B cell (primary cell): ENCODE measurements at regions not wholly inside any gene's neighbourhood (a gene's known extent, or its start where the extent isn't known, plus 50 kb on each side); places are given as distances from the start of the nearest gene placed in this dataset.

Source experiments
- ATAC-seq: fragments of 200-7000 bp; cut with Tn5 transposase; one replicate; pipeline ENCODE4 v1.10.0; 2021; ENCODE audit warnings: low read depth, mild to moderate bottlenecking, moderate number of reproducible peaks, moderate library complexity
- CTCF ChIA-PET: fragments of 350-600 bp; sonication (Branson Sonifier 250); formaldehyde crosslinking; loops from one replicate; lab custom pipeline; 2021; ENCODE audit warnings: antibody characterized with exemption, inconsistent platforms; lab: Charles Lee
- POLR2A ChIA-PET: fragments of 350-600 bp; sonication (Branson Sonifier 250); formaldehyde crosslinking; loops from one replicate; lab custom pipeline; 2021; ENCODE audit warnings: antibody characterized with exemption; lab: Charles Lee
- DNase-seq: peaks from one replicate; pipeline ENCODE4 v3.0.0; 2013
- H2AFZ ChIP-seq: 2 replicates; pipeline ENCODE4 v1.6.1; 2012; ENCODE audit warnings: mild to moderate bottlenecking, low read depth, low read length; ENCODE audit not compliant: insufficient read depth, poor library complexity, severe bottlenecking
- H3K27ac ChIP-seq, 2 donors: 1 replicate in 1 of 2; 2 replicates in 1 of 2; pipeline ENCODE4 v1.5.1; 2012 to 2013; ENCODE audit warnings: low read length in 2 of 2, mild to moderate bottlenecking in 2 of 2, moderate library complexity in 1 of 2
- H3K27me3 ChIP-seq, 4 experiments: fragments of 200-600 bp in 1 of 4; sonication (generic) in 1 of 4; replicated peaks in 1 of 4; 1 replicate in 2 of 4; 2 replicates in 2 of 4; pipeline versions ENCODE4 v1.6.1 to v1.7.0; 2013 to 2016; ENCODE audit warnings: low read length in 3 of 4, mild to moderate bottlenecking in 2 of 4, mixed read lengths in 1 of 4, moderate library complexity in 1 of 4; ENCODE audit not compliant: insufficient read depth in 4 of 4, control insufficient read depth in 3 of 4; ENCODE audit errors: control extremely low read depth in 1 of 4
- H3K36me3 ChIP-seq, 2 experiments: replicated peaks in 1 of 2; 1 replicate in 1 of 2; 2 replicates in 1 of 2; pipeline versions ENCODE4 v1.6.1 to v1.7.1; 2013; ENCODE audit warnings: low read length in 1 of 2; ENCODE audit not compliant: insufficient read depth in 2 of 2, control insufficient read depth in 1 of 2; ENCODE audit errors: control extremely low read depth in 1 of 2, extremely low read depth in 1 of 2
- H3K4me1 ChIP-seq, 2 donors: fragments of 200-600 bp in 1 of 2; sonication (generic) in 1 of 2; 1 replicate in 1 of 2; 2 replicates in 1 of 2; pipeline versions ENCODE4 v1.5.1 to v1.6.1; 2013 to 2017; ENCODE audit warnings: low read length in 2 of 2; ENCODE audit not compliant: control insufficient read depth in 2 of 2, insufficient read depth in 2 of 2
- H3K4me2 ChIP-seq: replicated peaks from 2 replicates; pipeline ENCODE3; 2012; ENCODE audit warnings: mild to moderate bottlenecking, low read depth, low read length; ENCODE audit not compliant: poor library complexity, severe bottlenecking
- H3K4me3 ChIP-seq, 5 experiments: fragments of 200-600 bp in 1 of 5; sonication (generic) in 1 of 5; 1 replicate in 3 of 5; 2 replicates in 2 of 5; pipeline versions ENCODE4 v1.5.1 to v1.7.0; 2011 to 2016; ENCODE audit warnings: low read length in 4 of 5, mild to moderate bottlenecking in 4 of 5, low read depth in 2 of 5, control low read depth in 1 of 5, moderate library complexity in 1 of 5; ENCODE audit not compliant: insufficient read depth in 1 of 5; ENCODE audit errors: control extremely low read depth in 1 of 5, extremely low read depth in 1 of 5
- H3K79me2 ChIP-seq: fragments of 200-600 bp; sonication (generic); one replicate; pipeline ENCODE4 v1.6.0; 2016; ENCODE audit warnings: low read length; ENCODE audit not compliant: control insufficient read depth, insufficient read depth
- H3K9ac ChIP-seq: fragments of 200-600 bp; sonication (generic); 2 replicates; pipeline ENCODE4 v1.6.1; 2017; ENCODE audit warnings: mild to moderate bottlenecking, low read length, moderate library complexity
- H3K9me3 ChIP-seq, 3 donors: one replicate each; pipeline versions ENCODE4 v1.6.1 to v1.7.1; 2013; ENCODE audit warnings: low read length in 2 of 3; ENCODE audit not compliant: control insufficient read depth in 2 of 3, insufficient read depth in 1 of 3; ENCODE audit errors: control extremely low read depth in 1 of 3
- H4K20me1 ChIP-seq: 2 replicates; pipeline ENCODE4 v1.6.0; 2012; ENCODE audit warnings: mild to moderate bottlenecking, low read length; ENCODE audit not compliant: insufficient read depth, control insufficient read depth, poor library complexity, severe bottlenecking
- H3K27ac Mint-ChIP-seq: one replicate; pipeline ENCODE4 v1.8.0; 2021; ENCODE audit warnings: mixed read lengths
- H3K27me3 Mint-ChIP-seq: one replicate; pipeline ENCODE4 v1.8.0; 2021; ENCODE audit warnings: mixed read lengths
- H3K4me1 Mint-ChIP-seq: one replicate; pipeline ENCODE4 v1.8.0; 2021; ENCODE audit warnings: mixed read lengths
- H3K4me3 Mint-ChIP-seq: one replicate; pipeline ENCODE4 v1.8.0; 2021; ENCODE audit warnings: mixed read lengths
- H3K9me3 Mint-ChIP-seq: one replicate; pipeline ENCODE4 v1.8.0; 2022; ENCODE audit warnings: mixed read lengths; ENCODE audit not compliant: insufficient read depth
- CTCF ChIP-seq: fragments of 200-600 bp; IDR thresholded peaks from one replicate; pipeline ENCODE4 v1.8.0; 2022; ENCODE audit warnings: antibody characterized with exemption, mild to moderate bottlenecking
- EZH2 ChIP-seq: IDR thresholded peaks from 2 replicates; pipeline ENCODE4 v1.6.1; 2012; ENCODE audit warnings: borderline replicate concordance, low read depth, mild to moderate bottlenecking, moderate library complexity, low read length; ENCODE audit not compliant: insufficient read depth, poor library complexity, severe bottlenecking
- WGBS: methylation state at CpG from one replicate; pipeline ENCODE4 v1.1.5; 2013; ENCODE audit warnings: missing lambda C conversion rate; ENCODE audit not compliant: insufficient coverage; 5-methylcytosine and 5-hydroxymethylcytosine counted together
- intact Hi-C: fragments of 100-400 bp; cut with micrococcal nuclease; formaldehyde crosslinking; loops from one replicate; pipeline ENCODE4 v1.10.0; 2022

GRCh38 chr1:218660678-218661053 is 315.5 kb downstream of the TGFB2 start:
- no CpG with 5 or more reads among the region's 1 CpG for WGBS
- TF ChIP-seq CTCF (no peak), EZH2 (no peak)

GRCh38 chr1:218661411-218661810 is 316.3 kb downstream of the TGFB2 start:
- Histone ChIP-seq H4K20me1 (no peaks in the 10 kb centered on the region), H2AFZ (no peak overlapping the region), H3K4me1 (no peaks in the 10 kb centered on the region), H3K79me2 (no peaks in the 10 kb centered on the region), H3K9me3 (no peaks in the 10 kb centered on the region), H3K4me3 (no peak overlapping the region), H3K27me3 (no peaks in the 10 kb centered on the region), H3K27ac (no peak overlapping the region), H3K9ac (no peak overlapping the region), H3K36me3 (no peaks in the 10 kb centered on the region), H3K4me2 (no peak overlapping the region)
- no peak overlapping the region for H3K4me3 Mint-ChIP-seq
- H3K27me3 Mint-ChIP-seq, result peaks cover 4% of the 10 kb centered on the region
- WGBS, result 100% methylated on average over 1 of the region's 3 CpGs
- CTCF ChIA-PET, result no interaction called here
- no peaks in the 10 kb centered on the region for H3K9me3 Mint-ChIP-seq
- ATAC-seq (no peak), DNase-seq (no peak)
- no peaks in the 10 kb centered on the region for H3K4me1 Mint-ChIP-seq
- TF ChIP-seq CTCF, result no peak
- TF ChIP-seq EZH2, result no peak
- intact Hi-C loops, result no loop called here
- no peak overlapping the region for H3K27ac Mint-ChIP-seq
- POLR2A ChIA-PET, result no interaction called here

More at GRCh38 chr1:218660678-218661053, 315.5 kb downstream of the TGFB2 start:
- H3K4me1 ChIP-seq, result no peaks in the 10 kb centered on the region
- no peak for ATAC-seq
- no peaks in the 10 kb centered on the region for H3K79me2 ChIP-seq
- H3K9ac ChIP-seq, result no peak overlapping the region
- ChIA-PET CTCF (no interaction called here), POLR2A (no interaction called here)
- intact Hi-C loops, result no loop called here
- no peak for DNase-seq
- H4K20me1 ChIP-seq, result no peaks in the 10 kb centered on the region
- Mint-ChIP-seq H3K27me3 (peaks cover 4% of the 10 kb centered on the region), H3K9me3 (no peaks in the 10 kb centered on the region), H3K27ac (no peak overlapping the region), H3K4me3 (no peak overlapping the region), H3K4me1 (no peaks in the 10 kb centered on the region)
- H2AFZ ChIP-seq, result no peak overlapping the region
- no peaks in the 10 kb centered on the region for H3K36me3 ChIP-seq
- H3K27me3 ChIP-seq, result no peaks in the 10 kb centered on the region
- no peak overlapping the region for H3K4me2 ChIP-seq
- no peak overlapping the region for H3K4me3 ChIP-seq
- no peak overlapping the region for H3K27ac ChIP-seq
- no peaks in the 10 kb centered on the region for H3K9me3 ChIP-seq
